ENCODE measurements at regions not wholly inside any gene's neighbourhood (a gene's known extent, or its start where the extent isn't known, plus 50 kb on each side); places are given as distances from the start of the nearest gene placed in this dataset.

DNA sequence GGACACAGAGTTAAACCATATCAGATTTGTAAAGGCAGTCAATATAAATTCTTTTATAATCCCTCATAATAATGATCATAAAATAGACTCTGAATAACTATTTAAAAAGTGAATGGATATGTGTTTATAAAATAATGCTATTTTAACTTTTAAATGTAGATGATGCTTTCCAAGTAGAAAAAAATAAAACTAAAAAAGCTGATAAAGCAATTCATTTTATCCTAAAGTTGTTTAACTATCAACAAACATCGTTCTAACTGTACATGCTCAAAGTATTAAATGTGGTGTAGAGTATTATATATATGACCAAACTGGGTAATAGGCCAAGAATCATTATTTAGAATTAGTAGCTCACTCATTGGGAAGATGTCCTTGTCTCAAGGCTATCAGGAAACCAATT, 248.3 kb upstream of the CLEC14A start:
- DNase-seq = no peak

- DNase-seq = peak; percentile 4
Observed at GRCh38 chr14:38502239-38502638, 246.3 kb upstream of the CLEC14A start.

- DNase-seq = peak; percentile 1
Observed at GRCh38 chr14:38500125-38500524, 244.2 kb upstream of the CLEC14A start.

- no peak for DNase-seq
Observed at GRCh38 chr14:38496092-38496491, 240.2 kb upstream of the CLEC14A start.

DNA sequence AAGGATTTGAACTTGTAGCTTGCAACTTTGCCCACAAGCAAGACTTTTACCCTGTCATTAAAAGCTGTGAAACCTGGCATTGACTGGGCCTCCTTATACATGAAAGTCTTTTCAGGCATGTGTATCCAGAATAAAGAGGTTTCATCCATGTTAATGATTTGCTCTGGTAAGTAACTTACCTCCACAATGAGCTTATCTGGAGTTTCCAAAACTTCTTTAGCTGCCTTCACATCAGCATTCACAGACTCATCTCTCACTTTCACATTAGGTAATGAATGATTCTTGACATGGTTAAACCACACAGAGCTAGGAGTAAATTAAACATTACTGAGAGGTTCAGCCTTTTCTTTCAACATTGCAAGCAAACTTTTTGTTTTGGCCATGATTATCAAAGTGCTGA, 234.4 kb upstream of the CLEC14A start:
- DNase-seq = no peak

DNA sequence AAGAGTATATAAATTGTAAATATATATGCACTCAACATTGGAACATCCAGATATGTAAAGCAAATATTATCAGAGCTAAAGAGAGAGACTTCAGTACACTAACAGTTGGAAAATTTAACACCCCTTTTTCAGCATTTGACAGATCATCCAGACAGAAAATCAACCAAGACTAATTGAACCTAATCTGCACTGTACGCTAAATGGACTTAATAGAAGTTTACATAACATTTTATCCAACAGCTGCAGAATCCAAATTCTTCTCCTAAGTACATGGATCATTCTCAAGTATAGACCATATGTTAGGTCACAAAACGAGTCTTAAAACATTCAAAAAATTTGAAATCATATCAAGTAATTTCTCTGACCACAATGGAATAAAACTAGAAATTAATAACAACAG, 229.1 kb upstream of the CLEC14A start:
- no peak for DNase-seq

GRCh38 chr14:38481952-38482678, 226.2 kb upstream of the CLEC14A start:
- peak; percentile 27 for DNase-seq

GRCh38 chr14:38469156-38469555, 213.3 kb upstream of the CLEC14A start:
- peak; percentile 4 for DNase-seq

GRCh38 chr14:38442208-38442607, 186.3 kb upstream of the CLEC14A start:
- no peak for DNase-seq

DNA sequence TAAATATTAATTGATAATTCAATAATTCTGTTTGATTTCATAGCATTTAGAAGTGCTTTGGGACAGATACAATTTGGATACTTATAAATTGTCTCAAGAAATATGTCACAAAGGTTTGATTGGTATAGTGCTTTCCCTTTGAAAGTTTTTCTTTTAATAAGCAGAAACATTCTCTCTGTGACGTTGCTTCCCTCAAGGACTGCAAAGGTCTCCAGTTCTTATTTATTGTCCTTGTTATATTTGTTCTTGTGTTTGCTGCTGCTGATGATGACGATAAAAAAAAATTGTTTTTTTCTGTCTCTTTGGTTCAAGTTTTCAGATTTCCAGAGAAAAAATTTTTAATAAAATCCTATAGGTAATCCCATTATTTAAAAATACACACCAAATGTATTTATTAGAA, 176.3 kb upstream of the CLEC14A start:
- DNase-seq = no peak

- DNase-seq = no peak
Observed at GRCh38 chr14:38431156-38431555, 175.3 kb upstream of the CLEC14A start.

GRCh38 chr14:38430522-38430921, 174.6 kb upstream of the CLEC14A start:
- no peak for DNase-seq

GRCh38 chr14:38425324-38425976, 169.6 kb upstream of the CLEC14A start:
- DNase-seq = no peak

- peak; percentile 60 for DNase-seq
Observed at GRCh38 chr14:38420048-38420447, 164.2 kb upstream of the CLEC14A start.

GRCh38 chr14:38419579-38419978, 163.7 kb upstream of the CLEC14A start:
- DNase-seq = no peak

DNA sequence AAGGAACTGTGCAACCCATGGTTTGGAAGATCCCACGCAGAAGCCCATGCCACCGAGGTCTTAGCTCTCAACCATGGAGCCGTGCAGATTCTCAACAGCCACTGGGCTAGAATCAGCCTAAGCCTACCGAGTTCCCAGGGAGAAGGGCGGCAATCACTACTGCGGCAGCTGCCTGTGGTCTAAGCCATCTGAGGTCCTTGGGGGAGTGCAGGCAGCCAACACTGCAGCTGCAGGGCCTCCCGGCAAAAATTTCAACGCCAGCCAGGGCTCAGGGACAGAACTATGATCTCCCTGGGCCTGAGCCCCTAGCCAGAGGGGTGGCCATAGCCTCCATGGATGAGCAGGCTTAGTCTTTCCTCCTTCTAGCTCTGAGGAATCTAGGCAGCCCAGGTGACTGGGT, 156.8 kb upstream of the CLEC14A start:
- no peak for DNase-seq

DNA sequence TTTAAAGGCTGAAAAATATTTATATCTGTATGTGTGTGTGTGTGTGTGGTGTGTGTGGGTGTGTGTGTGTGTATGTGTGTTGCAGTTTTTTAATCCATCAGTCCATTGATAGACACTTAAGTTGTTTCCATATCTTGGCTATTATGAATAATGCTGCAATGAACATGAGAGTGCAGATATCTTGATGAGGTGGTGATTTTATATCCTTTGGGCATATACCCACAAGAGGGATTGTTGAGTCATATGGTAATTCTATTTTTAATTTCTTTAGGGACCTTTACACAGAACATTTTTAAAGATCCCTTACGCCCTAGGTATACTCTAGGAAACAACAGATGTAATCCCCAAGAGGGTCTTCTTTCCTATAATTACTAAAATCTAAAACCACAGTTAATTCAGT, 154.5 kb upstream of the CLEC14A start:
- DNase-seq = no peak

GRCh38 chr14:38409071-38409705, 153.3 kb upstream of the CLEC14A start:
- DNase-seq = no peak

GRCh38 chr14:38405851-38406635, 150.2 kb upstream of the CLEC14A start:
- peak; percentile 86 for DNase-seq

DNA sequence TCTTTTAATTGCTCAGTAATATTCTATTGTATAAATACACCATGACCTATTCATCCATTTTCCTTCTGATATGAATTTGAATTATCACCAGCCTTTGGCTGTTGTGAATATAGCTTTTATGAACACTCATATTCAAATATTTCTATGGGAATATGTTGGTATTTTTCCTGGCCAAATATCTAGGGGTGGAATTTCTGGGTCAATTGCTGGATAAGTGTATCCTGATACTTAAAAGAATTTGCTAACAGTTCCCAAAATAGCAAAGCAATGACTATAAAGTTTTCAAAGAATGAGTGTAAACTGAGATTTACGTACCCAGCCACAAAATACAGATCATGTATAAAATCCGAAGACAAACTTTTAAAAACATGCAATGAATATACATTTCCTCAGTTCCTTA, 148.7 kb upstream of the CLEC14A start:
- DNase-seq = peak; percentile 78

GRCh38 chr14:38404100-38404541, 148.2 kb upstream of the CLEC14A start:
- peak; percentile 87 for DNase-seq

DNA sequence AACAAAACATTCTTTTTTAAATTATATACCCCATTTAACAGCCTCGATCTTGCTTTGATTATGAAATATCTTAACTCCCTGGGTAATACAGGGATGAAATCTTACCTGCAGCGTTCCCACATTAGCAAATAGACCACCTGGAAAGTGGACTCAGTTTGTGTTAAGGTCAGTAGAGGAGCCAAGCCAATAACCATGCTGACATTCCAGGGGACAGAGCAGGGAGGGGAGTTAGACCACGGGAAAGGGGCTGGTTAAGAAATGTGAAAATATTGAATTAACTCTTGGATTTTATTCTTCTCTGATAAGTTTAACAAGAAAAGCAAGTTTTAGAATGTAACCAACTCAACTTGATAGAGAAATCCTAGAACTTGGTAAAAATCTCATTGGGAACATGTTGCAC, 144.9 kb upstream of the CLEC14A start:
- no peak for DNase-seq

- DNase-seq = no peak
Observed at GRCh38 chr14:38399652-38400051, 143.8 kb upstream of the CLEC14A start.
